Spleen (tissue), 7 donors: ENCODE measurements at regions not wholly inside any gene's neighbourhood (a gene's known extent, or its start where the extent isn't known, plus 50 kb on each side); places are given as distances from the start of the nearest gene placed in this dataset.
"Not testable (repeated sequence)": the region's sequence is repeated elsewhere in the genome, so short reads cannot be mapped to it uniquely, and the experiment has no call there.

Experiments used
- POLR2A ChIP-seq, 3 donors: fragments of 450-650 bp; IDR thresholded peaks; one replicate each; pipeline ENCODE4 v1.5.1; 2017; ENCODE audit warnings: antibody characterized with exemption in 3 of 3, mild to moderate bottlenecking in 1 of 3
- TF ChIP-seq, protein P1 (sequence below), 11 experiments: fragments of 200-600 bp in 7 of 11; fragments of 450-650 bp in 4 of 11; sonication (generic) in 4 of 11; IDR thresholded peaks in 8 of 11; conservative IDR thresholded peaks in 3 of 11; 1 replicate in 7 of 11; 2 replicates in 4 of 11; pipeline versions ENCODE4 v1.4.0 to v1.8.0; 2016 to 2021; ENCODE audit warnings: antibody characterized with exemption in 11 of 11, inconsistent platforms in 4 of 11, mild to moderate bottlenecking in 1 of 11
- donor health status: DM: no; HTN: no; CAD: no; lungs with moderate emphysema.
- donor health status: DM: no; HTN: no; CAD: no.
- donor health status: DM: no; HTN: no; CAD: no.

- TF ChIP-seq, protein P1, sequence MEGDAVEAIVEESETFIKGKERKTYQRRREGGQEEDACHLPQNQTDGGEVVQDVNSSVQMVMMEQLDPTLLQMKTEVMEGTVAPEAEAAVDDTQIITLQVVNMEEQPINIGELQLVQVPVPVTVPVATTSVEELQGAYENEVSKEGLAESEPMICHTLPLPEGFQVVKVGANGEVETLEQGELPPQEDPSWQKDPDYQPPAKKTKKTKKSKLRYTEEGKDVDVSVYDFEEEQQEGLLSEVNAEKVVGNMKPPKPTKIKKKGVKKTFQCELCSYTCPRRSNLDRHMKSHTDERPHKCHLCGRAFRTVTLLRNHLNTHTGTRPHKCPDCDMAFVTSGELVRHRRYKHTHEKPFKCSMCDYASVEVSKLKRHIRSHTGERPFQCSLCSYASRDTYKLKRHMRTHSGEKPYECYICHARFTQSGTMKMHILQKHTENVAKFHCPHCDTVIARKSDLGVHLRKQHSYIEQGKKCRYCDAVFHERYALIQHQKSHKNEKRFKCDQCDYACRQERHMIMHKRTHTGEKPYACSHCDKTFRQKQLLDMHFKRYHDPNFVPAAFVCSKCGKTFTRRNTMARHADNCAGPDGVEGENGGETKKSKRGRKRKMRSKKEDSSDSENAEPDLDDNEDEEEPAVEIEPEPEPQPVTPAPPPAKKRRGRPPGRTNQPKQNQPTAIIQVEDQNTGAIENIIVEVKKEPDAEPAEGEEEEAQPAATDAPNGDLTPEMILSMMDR (IDR thresholded peaks at IDR 0.05 in 8 of 11, conservative IDR thresholded peaks at IDR 0.05 in 3 of 11): not testable (repeated sequence)
- TF ChIP-seq POLR2A (IDR thresholded peaks at IDR 0.05): not testable (repeated sequence)
These were observed 177.9 kb downstream of the BANP start for GRCh38 chr16:88129133-88129532.
